ENCODE measurements at regions not wholly inside any gene's neighbourhood (a gene's known extent, or its start where the extent isn't known, plus 50 kb on each side); places are given as distances from the start of the nearest gene placed in this dataset.

- intact Hi-C loops (cut with DNase I): no loop called here
- no peak for ATAC-seq (ENCODE audit: poor library complexity)
- DNase-seq: no peak
Measured at GRCh38 chr18:30342675-30343074, 699.9 kb downstream of the DSC3 start.

GRCh38 chr18:30334781-30335180, 707.8 kb downstream of the DSC3 start:
- no peak for DNase-seq
- intact Hi-C loops (cut with DNase I): no loop called here

GRCh38 chr18:30333310-30333709, 709.2 kb downstream of the DSC3 start:
- intact Hi-C loops (cut with DNase I): no loop called here
- no peak for DNase-seq
- no peak for ATAC-seq (ENCODE audit: poor library complexity)

More at GRCh38 chr18:30334781-30335180, 707.8 kb downstream of the DSC3 start:
- no peak for ATAC-seq (ENCODE audit: poor library complexity)

GRCh38 chr18:30328839-30329238, 713.7 kb downstream of the DSC3 start:
- ATAC-seq (ENCODE audit: poor library complexity): no peak
- intact Hi-C loops (cut with DNase I): no loop called here
- no peak for DNase-seq

GRCh38 chr18:30302181-30302580, 740.4 kb downstream of the DSC3 start:
- DNase-seq (no peak), ATAC-seq (ENCODE audit: poor library complexity) (no peak)
- intact Hi-C loops (cut with DNase I): no loop called here

GRCh38 chr18:30298769-30299168, 743.8 kb downstream of the DSC3 start:
- intact Hi-C loops (cut with DNase I): no loop called here
- ATAC-seq (ENCODE audit: poor library complexity) (no peak), DNase-seq (no peak)

- ATAC-seq (ENCODE audit: poor library complexity) (no peak), DNase-seq (no peak)
- intact Hi-C loops (cut with DNase I): no loop called here
Measured at GRCh38 chr18:30288662-30289414, 753.7 kb downstream of the DSC3 start.

GRCh38 chr18:30280861-30281470, 761.6 kb downstream of the DSC3 start:
- no peak for ATAC-seq (ENCODE audit: poor library complexity)
- intact Hi-C loops (cut with DNase I): no loop called here
- no peak for DNase-seq

GRCh38 chr18:30280186-30280585, 762.4 kb downstream of the DSC3 start:
- intact Hi-C loops (cut with DNase I): no loop called here
- ATAC-seq (ENCODE audit: poor library complexity) (no peak), DNase-seq (no peak)

- DNase-seq (no peak), ATAC-seq (ENCODE audit: poor library complexity) (no peak)
- intact Hi-C loops (cut with DNase I): no loop called here
Measured at GRCh38 chr18:30277676-30278075, 764.9 kb downstream of the DSC3 start.

GRCh38 chr18:30271716-30272115, 770.8 kb downstream of the DSC3 start:
- intact Hi-C loops (cut with DNase I): no loop called here
- ATAC-seq (ENCODE audit: poor library complexity) (no peak), DNase-seq (no peak)

GRCh38 chr18:30265190-30265589, 777.4 kb downstream of the DSC3 start:
- intact Hi-C loops (cut with DNase I): no loop called here
- ATAC-seq (ENCODE audit: poor library complexity): no peak

GRCh38 chr18:30254331-30254730, 788.2 kb downstream of the DSC3 start:
- intact Hi-C loops (cut with DNase I): no loop called here
- no peak for ATAC-seq (ENCODE audit: poor library complexity)
- DNase-seq: no peak

More at GRCh38 chr18:30265190-30265589, 777.4 kb downstream of the DSC3 start:
- no peak for DNase-seq

GRCh38 chr18:30248056-30248455, 794.5 kb downstream of the DSC3 start:
- ATAC-seq (ENCODE audit: poor library complexity): no peak

GRCh38 chr18:30245766-30246455, 796.6 kb downstream of the DSC3 start:
- intact Hi-C loops (cut with DNase I): no loop called here
- DNase-seq (no peak), ATAC-seq (ENCODE audit: poor library complexity) (no peak)

More at GRCh38 chr18:30248056-30248455, 794.5 kb downstream of the DSC3 start:
- intact Hi-C loops (cut with DNase I): no loop called here
- DNase-seq: no peak

- no peak for ATAC-seq (ENCODE audit: poor library complexity)
- DNase-seq: no peak
- intact Hi-C loops (cut with DNase I): no loop called here
Measured at GRCh38 chr18:30234755-30235154, 807.8 kb downstream of the DSC3 start.

- no peak for DNase-seq
- no peak for ATAC-seq (ENCODE audit: poor library complexity)
- intact Hi-C loops (cut with DNase I): no loop called here
Measured at GRCh38 chr18:30211112-30211511, 831.4 kb downstream of the DSC3 start.

GRCh38 chr18:30208546-30208945, 834.0 kb downstream of the DSC3 start:
- no peak for ATAC-seq (ENCODE audit: poor library complexity)
- no peak for DNase-seq
- intact Hi-C loops (cut with DNase I): no loop called here

- no peak for DNase-seq
- intact Hi-C loops (cut with DNase I): no loop called here
- ATAC-seq (ENCODE audit: poor library complexity): no peak
Measured at GRCh38 chr18:30192216-30192615, 850.3 kb downstream of the DSC3 start.

- ATAC-seq (ENCODE audit: poor library complexity): no peak
- intact Hi-C loops (cut with DNase I): no loop called here
Measured at GRCh38 chr18:30186245-30186644, 856.3 kb downstream of the DSC3 start.

More at GRCh38 chr18:30186245-30186644, 856.3 kb downstream of the DSC3 start:
- no peak for DNase-seq

All from Right ventricle myocardium superior (tissue), 1 donor.